H1 (cell line): ENCODE measurements at regions not wholly inside any gene's neighbourhood (a gene's known extent, or its start where the extent isn't known, plus 50 kb on each side); places are given as distances from the start of the nearest gene placed in this dataset.

Experiments
- CTCF ChIA-PET: fragments of 300-600 bp; sonication (Branson Sonifier 250); formaldehyde crosslinking; loops from one replicate; lab custom pipeline; 2021; ENCODE audit not compliant: partially characterized antibody; lab: Charles Lee
- POLR2A ChIA-PET: fragments of 300-600 bp; sonication (Branson Sonifier 250); formaldehyde crosslinking; loops from one replicate; lab custom pipeline; 2021; ENCODE audit warnings: inconsistent platforms; ENCODE audit not compliant: partially characterized antibody; lab: Charles Lee
- DNase-seq, 2 experiments: peaks; one replicate each; pipeline versions ENCODE4 v3.0.0 to v3.0.0-alpha.2; 2010 to 2022; ENCODE audit warnings: low spot score in 2 of 2, low read depth in 1 of 2, mixed read lengths in 1 of 2
- FAIRE-seq: peaks from 2 replicates; lab custom pipeline; 2011; peaks lifted over from hg19 to GRCh38; lab: Jason Lieb, UNC
- H2AFZ ChIP-seq: 2 replicates; pipeline ENCODE4 v1.8.1; 2012; ENCODE audit warnings: low read length, inconsistent platforms
- H2AK5ac ChIP-seq: 2 replicates; pipeline ENCODE4 v1.6.1; 2013; ENCODE audit warnings: low read depth, low read length
- H2BK120ac ChIP-seq: replicated peaks from 2 replicates; pipeline ENCODE3; 2013; ENCODE audit warnings: low read depth, low read length, inconsistent platforms
- H2BK12ac ChIP-seq: 2 replicates; pipeline ENCODE4 v1.6.1; 2013; ENCODE audit warnings: low read depth, low read length
- H2BK15ac ChIP-seq: 2 replicates; pipeline ENCODE4 v1.6.1; 2013; ENCODE audit warnings: low read length
- H2BK20ac ChIP-seq: 2 replicates; pipeline ENCODE4 v1.6.1; 2013; ENCODE audit warnings: low read length
- H2BK5ac ChIP-seq: 2 replicates; pipeline ENCODE4 v1.6.1; 2013; ENCODE audit warnings: low read depth, low read length
- H3K14ac ChIP-seq: 2 replicates; pipeline ENCODE4 v1.6.1; 2013; ENCODE audit warnings: inconsistent platforms; ENCODE audit not compliant: insufficient read length
- H3K18ac ChIP-seq: 2 replicates; pipeline ENCODE4 v1.6.1; 2013; ENCODE audit warnings: low read length; ENCODE audit errors: extremely low read depth
- H3K23ac ChIP-seq: 2 replicates; pipeline ENCODE4 v1.6.1; 2013; ENCODE audit warnings: inconsistent platforms; ENCODE audit not compliant: insufficient read length
- H3K23me2 ChIP-seq: 2 replicates; pipeline ENCODE4 v1.6.1; 2013; ENCODE audit warnings: low read depth, low read length
- H3K27ac ChIP-seq: 2 replicates; pipeline ENCODE4 v1.6.1; 2011; ENCODE audit warnings: low read depth, low read length, inconsistent platforms
- H3K27me3 ChIP-seq, 4 experiments: replicated peaks in 1 of 4; 1 replicate in 1 of 4; 2 replicates in 3 of 4; pipeline versions ENCODE4 v1.6.1 to v1.8.1; 2011 to 2013; ENCODE audit warnings: low read length in 3 of 4, mild to moderate bottlenecking in 3 of 4, inconsistent platforms in 2 of 4, mixed read lengths in 2 of 4, moderate library complexity in 1 of 4; ENCODE audit not compliant: control insufficient read depth in 3 of 4, insufficient read depth in 3 of 4; ENCODE audit errors: extremely low read depth in 1 of 4
- H3K36me3 ChIP-seq, 4 experiments: 2 replicates each; pipeline versions ENCODE4 v1.6.1 to v1.8.1; 2011 to 2013; ENCODE audit warnings: mild to moderate bottlenecking in 4 of 4, low read length in 3 of 4, moderate library complexity in 2 of 4, control low read depth in 1 of 4, inconsistent platforms in 1 of 4; ENCODE audit not compliant: insufficient read depth in 4 of 4, control insufficient read depth in 2 of 4
- H3K4ac ChIP-seq: replicated peaks from 2 replicates; pipeline ENCODE3; 2013; ENCODE audit warnings: low read length, low read depth, mixed read lengths, inconsistent platforms; ENCODE audit not compliant: insufficient read length
- H3K4me1 ChIP-seq, 4 experiments: replicated peaks in 1 of 4; 1 replicate in 1 of 4; 2 replicates in 3 of 4; pipeline versions ENCODE4 v1.6.1 to v1.8.1; 2011 to 2013; ENCODE audit warnings: low read length in 3 of 4, inconsistent platforms in 2 of 4, mixed read lengths in 1 of 4; ENCODE audit not compliant: insufficient read depth in 4 of 4, control insufficient read depth in 3 of 4
- H3K4me2 ChIP-seq, 2 experiments: 2 replicates each; pipeline versions ENCODE4 v1.6.1 to v1.8.1; 2011 to 2013; ENCODE audit warnings: low read depth in 2 of 2, low read length in 2 of 2, control low read depth in 1 of 2, inconsistent platforms in 1 of 2, mild to moderate bottlenecking in 1 of 2; ENCODE audit not compliant: insufficient read depth in 1 of 2
- H3K4me3 ChIP-seq, 4 experiments: fragments of 200-600, 300-600 bp in 1 of 4; sonication (generic), shearing (Covaris generic), sonication (Bioruptor Twin) in 1 of 4; 2 replicates each; pipeline versions ENCODE4 v1.5.1 to v1.8.1; 2011 to 2016; ENCODE audit warnings: low read length in 4 of 4, low read depth in 3 of 4, control low read depth in 2 of 4, inconsistent platforms in 2 of 4, mild to moderate bottlenecking in 2 of 4, mixed read lengths in 1 of 4, moderate library complexity in 1 of 4; ENCODE audit not compliant: insufficient read depth in 2 of 4; ENCODE audit errors: extremely low read depth in 1 of 4
- H3K56ac ChIP-seq: replicated peaks from 2 replicates; pipeline ENCODE3; 2013; ENCODE audit warnings: low read depth, mild to moderate bottlenecking, mixed read lengths, low read length, inconsistent platforms; ENCODE audit not compliant: insufficient read length
- H3K79me1 ChIP-seq: 2 replicates; pipeline ENCODE4 v1.6.1; 2013; ENCODE audit warnings: low read depth, low read length, control low read depth
- H3K79me2 ChIP-seq, 2 experiments: 2 replicates each; pipeline versions ENCODE4 v1.6.1 to v1.8.1; 2012 to 2013; ENCODE audit warnings: low read length in 2 of 2, mild to moderate bottlenecking in 2 of 2, inconsistent platforms in 1 of 2; ENCODE audit not compliant: insufficient read depth in 2 of 2, control insufficient read depth in 1 of 2
- H3K9ac ChIP-seq, 4 experiments: replicated peaks in 1 of 4; 1 replicate in 1 of 4; 2 replicates in 3 of 4; pipeline versions ENCODE4 v1.6.1 to v1.8.1; 2011 to 2013; ENCODE audit warnings: low read depth in 3 of 4, low read length in 3 of 4, control low read depth in 2 of 4, mild to moderate bottlenecking in 2 of 4, moderate library complexity in 2 of 4, inconsistent platforms in 1 of 4; ENCODE audit errors: extremely low read depth in 1 of 4
- H3K9me3 ChIP-seq, 2 experiments: 2 replicates each; pipeline versions ENCODE4 v1.6.1 to v1.8.1; 2012 to 2013; ENCODE audit warnings: mild to moderate bottlenecking in 2 of 2, moderate library complexity in 2 of 2, control low read depth in 1 of 2, inconsistent platforms in 1 of 2, low read depth in 1 of 2, low read length in 1 of 2, mixed read lengths in 1 of 2; ENCODE audit not compliant: insufficient read depth in 2 of 2
- H4K20me1 ChIP-seq, 2 experiments: replicated peaks in 1 of 2; 2 replicates each; pipeline versions ENCODE3 to v1.8.1; 2011 to 2013; ENCODE audit warnings: inconsistent platforms in 2 of 2, low read length in 2 of 2, mild to moderate bottlenecking in 1 of 2; ENCODE audit not compliant: insufficient read depth in 2 of 2, control insufficient read depth in 1 of 2
- H4K5ac ChIP-seq: 2 replicates; pipeline ENCODE4 v1.6.1; 2013; ENCODE audit warnings: low read length, low read depth, mixed read lengths, inconsistent platforms; ENCODE audit not compliant: insufficient read length
- H4K8ac ChIP-seq: 2 replicates; pipeline ENCODE4 v1.8.0; 2013; ENCODE audit warnings: mild to moderate bottlenecking, moderate library complexity, low read length, inconsistent platforms; ENCODE audit not compliant: insufficient read depth; ENCODE audit errors: extremely low read depth
- H4K91ac ChIP-seq: replicated peaks from 2 replicates; pipeline ENCODE3; 2013; ENCODE audit warnings: low read length, mixed read lengths, inconsistent platforms; ENCODE audit not compliant: insufficient read length
- POU5F1 ChIP-seq: IDR thresholded peaks from 2 replicates; pipeline ENCODE4 v1.6.1; 2011; ENCODE audit warnings: low read depth, mild to moderate bottlenecking, low read length, moderate library complexity
- SUZ12 ChIP-seq: fragments of 200-600 bp; sonication (generic); IDR thresholded peaks from 2 replicates; pipeline ENCODE4 v1.6.1; 2012; ENCODE audit warnings: mild to moderate bottlenecking, inconsistent platforms, low read length, moderate library complexity, mixed read lengths
- WGBS, 2 experiments: shearing (Covaris generic) in 1 of 2; methylation state at CpG; one replicate each; pipeline versions ENCODE4 v1.1.6 to v1.1.7; 2013 to 2015; ENCODE audit warnings: low lambda C conversion rate in 2 of 2, mixed read lengths in 2 of 2, inconsistent platforms in 1 of 2, low coverage in 1 of 2, missing lambda C conversion rate in 1 of 2; ENCODE audit not compliant: insufficient replicate concordance in 2 of 2, insufficient coverage in 1 of 2, insufficient read length in 1 of 2; ENCODE audit errors: extremely low coverage in 1 of 2, missing lambda C conversion rate in 1 of 2; 5-methylcytosine and 5-hydroxymethylcytosine counted together
- TF ChIP-seq, protein P1 (sequence below): IDR thresholded peaks from 2 replicates; pipeline ENCODE4 v1.6.1; 2011; ENCODE audit warnings: low read depth, mild to moderate bottlenecking, low read length; ENCODE audit not compliant: insufficient read depth

GRCh38 chr4:28373601-28374000 lies 1513.0 kb downstream of the STIM2 start:
- H2BK20ac ChIP-seq, result no peak overlapping the region
- FAIRE-seq (no peak), DNase-seq (no peak)
- no peaks in the 10 kb centered on the region for H3K23me2 ChIP-seq
- no peaks in the 10 kb centered on the region for H3K4me1 ChIP-seq
- no peaks in the 10 kb centered on the region for H4K20me1 ChIP-seq
- H3K9me3 ChIP-seq, result no peaks in the 10 kb centered on the region
- H3K9ac ChIP-seq, result no peak overlapping the region
- WGBS, 2 experiments, result 94% methylated on average over 1 of the region's 1 CpG; no CpG with 5 or more reads in 1 of the 2 experiments
- H4K91ac ChIP-seq, result no peak overlapping the region
- no peak overlapping the region for H2BK120ac ChIP-seq
- H2BK12ac ChIP-seq, result no peak overlapping the region
- no peaks in the 10 kb centered on the region for H3K79me1 ChIP-seq
- no peak overlapping the region for H3K14ac ChIP-seq
- H3K18ac ChIP-seq, result no peak overlapping the region
- no peak overlapping the region for H3K27ac ChIP-seq
- no peak overlapping the region for H3K4me3 ChIP-seq
- H3K27me3 ChIP-seq, result no peaks in the 10 kb centered on the region
- H3K36me3 ChIP-seq, result no peaks in the 10 kb centered on the region
- H3K4ac ChIP-seq, result no peak overlapping the region
- no peak overlapping the region for H2AFZ ChIP-seq
- no peak overlapping the region for H3K23ac ChIP-seq
- no peak overlapping the region for H2AK5ac ChIP-seq
- H3K79me2 ChIP-seq, result no peaks in the 10 kb centered on the region
- no peak overlapping the region for H3K4me2 ChIP-seq
- TF ChIP-seq SUZ12 (no peak), POU5F1 (no peak)
- TF ChIP-seq, protein P1, sequence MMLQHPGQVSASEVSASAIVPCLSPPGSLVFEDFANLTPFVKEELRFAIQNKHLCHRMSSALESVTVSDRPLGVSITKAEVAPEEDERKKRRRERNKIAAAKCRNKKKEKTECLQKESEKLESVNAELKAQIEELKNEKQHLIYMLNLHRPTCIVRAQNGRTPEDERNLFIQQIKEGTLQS, result no peak
- no peak overlapping the region for H2BK15ac ChIP-seq
- no peak overlapping the region for H2BK5ac ChIP-seq
- POLR2A ChIA-PET, result no interaction called here
- no peak overlapping the region for H4K5ac ChIP-seq
- H4K8ac ChIP-seq, result no peak overlapping the region
- CTCF ChIA-PET, result no interaction called here
- no peak overlapping the region for H3K56ac ChIP-seq
